Keratinocyte (primary cell): ENCODE measurements at regions not wholly inside any gene's neighbourhood (a gene's known extent, or its start where the extent isn't known, plus 50 kb on each side); places are given as distances from the start of the nearest gene placed in this dataset.

Experiments
- DNase-seq: peaks from one replicate; pipeline ENCODE4 v3.0.0-alpha.2; 2011; ENCODE audit warnings: low read depth, missing footprints, low spot score
- FAIRE-seq: peaks from 2 replicates; lab custom pipeline; 2011; peaks lifted over from hg19 to GRCh38; lab: Jason Lieb, UNC
- H2AFZ ChIP-seq: 2 replicates; pipeline ENCODE4 v1.6.0; 2012; ENCODE audit warnings: low read length, control low read depth, inconsistent platforms; ENCODE audit not compliant: control insufficient read depth
- H3K27ac ChIP-seq: 2 replicates; pipeline ENCODE4 v1.5.1; 2011; ENCODE audit warnings: low read length; ENCODE audit not compliant: control insufficient read depth, insufficient read depth
- H3K27me3 ChIP-seq: 3 replicates; pipeline ENCODE4 v1.6.0; 2011; ENCODE audit warnings: low read length; ENCODE audit not compliant: control insufficient read depth, insufficient read depth; ENCODE audit errors: extremely low read depth
- H3K36me3 ChIP-seq, 2 experiments: 2 replicates in 1 of 2; 3 replicates in 1 of 2; pipeline ENCODE4 v1.5.1; 2011; ENCODE audit warnings: low read length in 2 of 2, mild to moderate bottlenecking in 1 of 2; ENCODE audit not compliant: control insufficient read depth in 2 of 2, insufficient read depth in 2 of 2; ENCODE audit errors: extremely low read depth in 1 of 2
- H3K4me1 ChIP-seq: 3 replicates; pipeline ENCODE4 v1.5.1; 2011; ENCODE audit warnings: low read length; ENCODE audit not compliant: control insufficient read depth, insufficient read depth; ENCODE audit errors: extremely low read depth
- H3K4me2 ChIP-seq: 3 replicates; pipeline ENCODE4 v1.6.0; 2011; ENCODE audit warnings: low read depth, low read length; ENCODE audit not compliant: control insufficient read depth, insufficient read depth; ENCODE audit errors: extremely low read depth
- H3K4me3 ChIP-seq, 3 experiments: fragments of 200-600 bp in 1 of 3; sonication (generic) in 1 of 3; 2 replicates in 2 of 3; 3 replicates in 1 of 3; pipeline ENCODE4 v1.5.1; 2011 to 2016; ENCODE audit warnings: low read length in 3 of 3, mild to moderate bottlenecking in 3 of 3, control low read depth in 2 of 3, inconsistent platforms in 1 of 3, low read depth in 1 of 3, mixed read lengths in 1 of 3, mixed run types in 1 of 3, moderate library complexity in 1 of 3; ENCODE audit not compliant: control insufficient read depth in 2 of 3, insufficient read depth in 2 of 3; ENCODE audit errors: extremely low read depth in 1 of 3
- H3K79me2 ChIP-seq: 2 replicates; pipeline ENCODE4 v1.6.0; 2012; ENCODE audit warnings: low read length; ENCODE audit not compliant: control insufficient read depth, insufficient read depth
- H3K9ac ChIP-seq: 3 replicates; pipeline ENCODE4 v1.6.0; 2011; ENCODE audit warnings: low read length; ENCODE audit not compliant: control insufficient read depth, insufficient read depth; ENCODE audit errors: extremely low read depth
- H3K9me1 ChIP-seq: 3 replicates; pipeline ENCODE4 v1.6.0; 2011; ENCODE audit warnings: low read length; ENCODE audit not compliant: control insufficient read depth, insufficient read depth; ENCODE audit errors: extremely low read depth
- H3K9me3 ChIP-seq: 2 replicates; pipeline ENCODE4 v1.5.1; 2012; ENCODE audit warnings: low read depth, low read length; ENCODE audit not compliant: control insufficient read depth
- H4K20me1 ChIP-seq: 3 replicates; pipeline ENCODE4 v1.6.0; 2011; ENCODE audit warnings: low read length; ENCODE audit not compliant: control insufficient read depth, insufficient read depth; ENCODE audit errors: extremely low read depth
- CTCF ChIP-seq, 3 experiments: IDR thresholded peaks in 1 of 3; conservative IDR thresholded peaks in 1 of 3; optimal IDR thresholded peaks in 1 of 3; 2 replicates in 2 of 3; 3 replicates in 1 of 3; pipeline versions ENCODE3 to v1.5.1; 2011; ENCODE audit warnings: low read length in 3 of 3, mild to moderate bottlenecking in 3 of 3, moderate library complexity in 2 of 3, control low read depth in 1 of 3, inconsistent platforms in 1 of 3; ENCODE audit not compliant: insufficient read depth in 2 of 3; ENCODE audit errors: extremely low read depth in 1 of 3
- EZH2 ChIP-seq: IDR thresholded peaks from one replicate; pipeline ENCODE4 v1.6.1; 2012; ENCODE audit warnings: inconsistent platforms, mild to moderate bottlenecking, low read length, moderate library complexity
- dilution Hi-C: fragments of 300-500 bp; cut with MboI; formaldehyde crosslinking; loops from one replicate; pipeline ENCODE4 v1.7.0; 2020; ENCODE audit warnings: low sequenced_read_pairs; ENCODE audit not compliant: extremely low pct_ligation_motif_present

- Histone ChIP-seq H3K36me3 (no peaks in the 10 kb centered on the region), H3K9me1 (no peaks in the 10 kb centered on the region), H4K20me1 (no peaks in the 10 kb centered on the region), H3K4me3 (no peak overlapping the region), H3K9me3 (no peaks in the 10 kb centered on the region), H2AFZ (no peak overlapping the region), H3K4me1 (peaks cover 13% of the 10 kb centered on the region), H3K27ac (no peak overlapping the region), H3K27me3 (no peaks in the 10 kb centered on the region), H3K4me2 (no peak overlapping the region), H3K9ac (no peak overlapping the region), H3K79me2 (no peaks in the 10 kb centered on the region)
- TF ChIP-seq EZH2 (no peak), CTCF (optimal IDR thresholded peaks at IDR 0.05 in 1 of 3, IDR thresholded peaks at IDR 0.05 in 1 of 3, conservative IDR thresholded peaks at IDR 0.05 in 1 of 3; ENCODE audit: extremely low read depth in 1 of 3, insufficient read depth in 2 of 3, low read length in 3 of 3) (no peak)
- DNase-seq (no peak), FAIRE-seq (no peak)
- dilution Hi-C loops: no loop called here
Observed at GRCh38 chr12:92544322-92544721, 158.5 kb upstream of the PLEKHG7 start.

- dilution Hi-C loops: no loop called here
- Histone ChIP-seq H3K4me2 (no peak overlapping the region), H3K79me2 (no peaks in the 10 kb centered on the region), H3K4me3 (no peak overlapping the region), H3K36me3 (no peaks in the 10 kb centered on the region), H2AFZ (no peak overlapping the region), H3K27me3 (no peaks in the 10 kb centered on the region), H3K9me3 (no peaks in the 10 kb centered on the region), H4K20me1 (no peaks in the 10 kb centered on the region), H3K9me1 (no peaks in the 10 kb centered on the region), H3K9ac (no peak overlapping the region), H3K4me1 (peaks cover 17% of the 10 kb centered on the region), H3K27ac (no peak overlapping the region)
- TF ChIP-seq EZH2 (no peak), CTCF (optimal IDR thresholded peaks at IDR 0.05 in 1 of 3, IDR thresholded peaks at IDR 0.05 in 1 of 3, conservative IDR thresholded peaks at IDR 0.05 in 1 of 3; ENCODE audit: extremely low read depth in 1 of 3, insufficient read depth in 2 of 3, low read length in 3 of 3) (no peak)
- no peak for FAIRE-seq
- DNase-seq: no peak
Observed at GRCh38 chr12:92543840-92544239, 158.9 kb upstream of the PLEKHG7 start.
